ENCODE measurements at regions not wholly inside any gene's neighbourhood (a gene's known extent, or its start where the extent isn't known, plus 50 kb on each side); places are given as distances from the start of the nearest gene placed in this dataset.

DNA sequence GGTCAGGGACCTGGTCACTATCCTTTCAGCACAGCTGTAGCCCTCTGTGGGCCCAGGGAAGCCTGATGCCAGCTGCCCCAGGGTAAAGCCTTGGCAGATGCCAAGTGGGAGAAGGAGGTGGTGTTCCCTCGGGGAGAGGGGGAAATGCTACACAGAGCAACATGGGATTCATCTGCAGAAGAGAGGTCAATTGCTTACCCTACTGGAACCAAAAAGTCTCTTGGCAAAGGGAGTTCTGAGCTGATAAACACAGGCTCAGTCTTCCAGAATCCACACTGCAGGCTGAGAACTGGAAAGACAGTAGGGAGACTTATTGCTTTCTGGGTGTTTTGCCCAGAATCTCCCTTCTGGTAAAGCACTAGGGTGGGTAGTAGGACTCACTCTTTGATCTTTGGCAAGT is 100.1 kb upstream of the NEO1 start:
- TF ChIP-seq POLR2A (IDR thresholded peaks at IDR 0.05) (no peak), EP300 (IDR thresholded peaks at IDR 0.05; ENCODE audit: low read depth) (no peak), POLR2AphosphoS5 (IDR thresholded peaks at IDR 0.05) (no peak)
- TF ChIP-seq, protein P1, sequence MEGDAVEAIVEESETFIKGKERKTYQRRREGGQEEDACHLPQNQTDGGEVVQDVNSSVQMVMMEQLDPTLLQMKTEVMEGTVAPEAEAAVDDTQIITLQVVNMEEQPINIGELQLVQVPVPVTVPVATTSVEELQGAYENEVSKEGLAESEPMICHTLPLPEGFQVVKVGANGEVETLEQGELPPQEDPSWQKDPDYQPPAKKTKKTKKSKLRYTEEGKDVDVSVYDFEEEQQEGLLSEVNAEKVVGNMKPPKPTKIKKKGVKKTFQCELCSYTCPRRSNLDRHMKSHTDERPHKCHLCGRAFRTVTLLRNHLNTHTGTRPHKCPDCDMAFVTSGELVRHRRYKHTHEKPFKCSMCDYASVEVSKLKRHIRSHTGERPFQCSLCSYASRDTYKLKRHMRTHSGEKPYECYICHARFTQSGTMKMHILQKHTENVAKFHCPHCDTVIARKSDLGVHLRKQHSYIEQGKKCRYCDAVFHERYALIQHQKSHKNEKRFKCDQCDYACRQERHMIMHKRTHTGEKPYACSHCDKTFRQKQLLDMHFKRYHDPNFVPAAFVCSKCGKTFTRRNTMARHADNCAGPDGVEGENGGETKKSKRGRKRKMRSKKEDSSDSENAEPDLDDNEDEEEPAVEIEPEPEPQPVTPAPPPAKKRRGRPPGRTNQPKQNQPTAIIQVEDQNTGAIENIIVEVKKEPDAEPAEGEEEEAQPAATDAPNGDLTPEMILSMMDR (IDR thresholded peaks at IDR 0.05) = no peak
- Histone ChIP-seq H3K9me3 (peaks cover 6 to 12% of the 10 kb centered on the region in 2 donors), H3K36me3 (no peaks in the 10 kb centered on the region), H3K27ac (no peak overlapping the region), H3K27me3 (no peaks in the 10 kb centered on the region), H3K4me1 (no peaks in the 10 kb centered on the region), H3K4me3 (no peak overlapping the region)
- intact Hi-C loops (cut with DNase I; ENCODE audit: low total_unique reads) (no loop called here), in situ Hi-C loops (cut with MboI; ENCODE audit: low pct_ligation_motif_present in 1 of 4, low pct_unique_long_range_greater_than_20kb in 1 of 4, low sequenced_read_pairs in 3 of 4) (no loop called here)
- WGBS, 2 donors (ENCODE audit: low coverage in 1 of 2) = 72% methylated on average over 1 of the region's 1 CpG; no CpG with 5 or more reads in 1 of the 2 donors
- DNase-seq = no peak

DNA sequence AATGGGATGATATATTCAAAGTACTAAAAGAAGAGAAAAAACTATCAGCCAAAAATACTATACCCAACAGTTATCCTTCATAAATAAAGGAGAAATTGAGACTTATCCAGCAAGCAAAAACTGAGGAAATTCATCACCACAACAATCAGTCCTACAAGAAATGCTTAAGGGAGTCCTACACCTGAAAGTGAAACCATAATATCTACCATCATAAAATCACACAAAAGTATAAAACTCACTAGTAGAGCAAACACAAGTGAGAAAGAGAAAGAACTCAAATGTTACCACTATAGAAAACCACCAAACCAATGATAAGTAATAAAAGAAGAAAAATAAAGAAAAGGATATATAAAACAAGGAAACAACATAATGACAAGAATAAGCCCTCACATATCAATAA is 103.6 kb upstream of the NEO1 start:
- in situ Hi-C loops (cut with MboI; ENCODE audit: low pct_ligation_motif_present in 1 of 4, low pct_unique_long_range_greater_than_20kb in 1 of 4, low sequenced_read_pairs in 3 of 4) = no loop called here
- Histone ChIP-seq H3K27ac (no peak overlapping the region), H3K4me3 (no peak overlapping the region), H3K27me3 (no peaks in the 10 kb centered on the region), H3K9me3 (peaks cover 6 to 12% of the 10 kb centered on the region in 2 donors), H3K4me1 (no peaks in the 10 kb centered on the region), H3K36me3 (no peaks in the 10 kb centered on the region)
- TF ChIP-seq EP300 (IDR thresholded peaks at IDR 0.05; ENCODE audit: low read depth) = no peak
- no peak for TF ChIP-seq POLR2A (IDR thresholded peaks at IDR 0.05)
- TF ChIP-seq, protein P1 (IDR thresholded peaks at IDR 0.05) = no peak
- no peak for TF ChIP-seq POLR2AphosphoS5 (IDR thresholded peaks at IDR 0.05)
- intact Hi-C loops (cut with DNase I; ENCODE audit: low total_unique reads) = no loop called here
- no peak for DNase-seq

DNA sequence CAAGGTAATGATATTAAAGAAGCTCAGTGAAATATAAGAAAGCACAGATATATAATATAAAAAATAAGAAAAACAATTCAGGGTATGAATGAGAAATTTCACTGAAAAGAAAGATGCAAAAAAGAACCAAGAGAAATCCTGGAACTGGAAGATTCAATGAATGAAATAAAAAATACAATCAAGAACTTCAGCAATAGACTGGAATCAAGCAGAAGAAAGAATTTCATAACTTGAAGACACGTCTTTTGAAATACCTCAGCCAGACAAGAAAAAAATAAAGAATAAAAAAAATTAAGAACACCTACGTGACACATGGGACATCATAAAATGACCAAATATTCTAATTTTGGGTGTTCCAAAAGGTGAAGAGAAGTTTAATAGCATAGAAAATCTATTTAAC is 104.6 kb upstream of the NEO1 start:
- no peak overlapping the region for H3K27ac ChIP-seq
- intact Hi-C loops (cut with DNase I; ENCODE audit: low total_unique reads) = no loop called here
- no peak for TF ChIP-seq EP300 (IDR thresholded peaks at IDR 0.05; ENCODE audit: low read depth)
- TF ChIP-seq, protein P1 (IDR thresholded peaks at IDR 0.05) = no peak
- no peak for TF ChIP-seq POLR2AphosphoS5 (IDR thresholded peaks at IDR 0.05)
- no peaks in the 10 kb centered on the region for H3K27me3 ChIP-seq
- H3K9me3 ChIP-seq = peaks cover 6 to 12% of the 10 kb centered on the region in 2 donors
- no peak for DNase-seq
- no peak overlapping the region for H3K4me3 ChIP-seq
- no peaks in the 10 kb centered on the region for H3K4me1 ChIP-seq
- in situ Hi-C loops (cut with MboI; ENCODE audit: low pct_ligation_motif_present in 1 of 4, low pct_unique_long_range_greater_than_20kb in 1 of 4, low sequenced_read_pairs in 3 of 4) = no loop called here
- 83 to 86% methylated on average over 2 of the region's 2 CpGs for WGBS, 2 donors (ENCODE audit: low coverage in 1 of 2)
- no peaks in the 10 kb centered on the region for H3K36me3 ChIP-seq

DNA sequence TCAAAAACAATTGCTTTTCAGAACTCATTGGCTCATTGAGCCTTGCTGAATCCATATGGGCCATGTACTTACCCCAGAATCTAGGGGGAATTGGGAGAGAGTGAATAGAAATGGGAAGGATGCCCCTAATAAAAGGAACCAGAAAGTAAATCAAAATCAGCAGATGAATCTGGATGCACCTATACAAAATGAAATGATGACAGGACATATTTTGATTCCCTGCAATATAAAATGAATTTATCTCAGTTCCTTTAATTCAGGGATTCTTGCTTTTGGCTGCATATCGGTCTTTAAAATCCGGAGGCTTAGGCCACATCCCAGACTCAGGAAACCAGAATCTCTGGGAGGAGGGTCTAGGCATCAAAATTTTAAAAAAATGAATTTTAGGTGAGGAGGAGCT is 107.7 kb upstream of the NEO1 start:
- no peak overlapping the region for H3K4me3 ChIP-seq
- H3K36me3 ChIP-seq = no peaks in the 10 kb centered on the region
- no peak for DNase-seq
- H3K27ac ChIP-seq = no peak overlapping the region
- in situ Hi-C loops (cut with MboI; ENCODE audit: low pct_ligation_motif_present in 1 of 4, low pct_unique_long_range_greater_than_20kb in 1 of 4, low sequenced_read_pairs in 3 of 4) (no loop called here), intact Hi-C loops (cut with DNase I; ENCODE audit: low total_unique reads) (no loop called here)
- no peaks in the 10 kb centered on the region for H3K27me3 ChIP-seq
- H3K9me3 ChIP-seq = peaks cover 6 to 12% of the 10 kb centered on the region in 2 donors
- TF ChIP-seq EP300 (IDR thresholded peaks at IDR 0.05; ENCODE audit: low read depth) (no peak), POLR2A (IDR thresholded peaks at IDR 0.05) (no peak), POLR2AphosphoS5 (IDR thresholded peaks at IDR 0.05) (no peak)
- TF ChIP-seq, protein P1 (IDR thresholded peaks at IDR 0.05) = no peak
- WGBS, 2 donors (ENCODE audit: low coverage in 1 of 2) = 89 to 100% methylated on average over 2 of the region's 2 CpGs
- H3K4me1 ChIP-seq = peaks cover 0 to 6% (median 3%) of the 10 kb centered on the region in 4 donors
